ENCODE measurements at regions not wholly inside any gene's neighbourhood (a gene's known extent, or its start where the extent isn't known, plus 50 kb on each side); places are given as distances from the start of the nearest gene placed in this dataset.

- ATAC-seq = no peak
- Histone ChIP-seq H3K4me1 (ENCODE audit: low read depth) (no peaks in the 10 kb centered on the region), H3K36me3 (ENCODE audit: low read depth) (no peaks in the 10 kb centered on the region), H3K4me3 (no peak overlapping the region), H3K9me3 (no peaks in the 10 kb centered on the region)
- intact Hi-C loops (cut with DNase I, micrococcal nuclease) = no loop called here
- TF ChIP-seq, protein P1, sequence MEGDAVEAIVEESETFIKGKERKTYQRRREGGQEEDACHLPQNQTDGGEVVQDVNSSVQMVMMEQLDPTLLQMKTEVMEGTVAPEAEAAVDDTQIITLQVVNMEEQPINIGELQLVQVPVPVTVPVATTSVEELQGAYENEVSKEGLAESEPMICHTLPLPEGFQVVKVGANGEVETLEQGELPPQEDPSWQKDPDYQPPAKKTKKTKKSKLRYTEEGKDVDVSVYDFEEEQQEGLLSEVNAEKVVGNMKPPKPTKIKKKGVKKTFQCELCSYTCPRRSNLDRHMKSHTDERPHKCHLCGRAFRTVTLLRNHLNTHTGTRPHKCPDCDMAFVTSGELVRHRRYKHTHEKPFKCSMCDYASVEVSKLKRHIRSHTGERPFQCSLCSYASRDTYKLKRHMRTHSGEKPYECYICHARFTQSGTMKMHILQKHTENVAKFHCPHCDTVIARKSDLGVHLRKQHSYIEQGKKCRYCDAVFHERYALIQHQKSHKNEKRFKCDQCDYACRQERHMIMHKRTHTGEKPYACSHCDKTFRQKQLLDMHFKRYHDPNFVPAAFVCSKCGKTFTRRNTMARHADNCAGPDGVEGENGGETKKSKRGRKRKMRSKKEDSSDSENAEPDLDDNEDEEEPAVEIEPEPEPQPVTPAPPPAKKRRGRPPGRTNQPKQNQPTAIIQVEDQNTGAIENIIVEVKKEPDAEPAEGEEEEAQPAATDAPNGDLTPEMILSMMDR (IDR thresholded peaks at IDR 0.05) = no peak
- no peak for DNase-seq
These were observed 523.7 kb downstream of the NR2F1-AS1 start for GRCh38 chr5:93057311-93057710.

- H3K36me3 ChIP-seq (ENCODE audit: low read depth) = no peaks in the 10 kb centered on the region
- ATAC-seq (no peak), DNase-seq (no peak)
- H3K4me3 ChIP-seq = no peak overlapping the region
- TF ChIP-seq, protein P1 (IDR thresholded peaks at IDR 0.05) = no peak
- H3K4me1 ChIP-seq (ENCODE audit: low read depth) = no peaks in the 10 kb centered on the region
- intact Hi-C loops (cut with DNase I, micrococcal nuclease) = no loop called here
- no peaks in the 10 kb centered on the region for H3K9me3 ChIP-seq
These were observed 525.0 kb downstream of the NR2F1-AS1 start for GRCh38 chr5:93055971-93056370.

GRCh38 chr5:93055561-93055960 lies 525.5 kb downstream of the NR2F1-AS1 start:
- H3K4me1 ChIP-seq (ENCODE audit: low read depth) = no peaks in the 10 kb centered on the region
- TF ChIP-seq, protein P1 (IDR thresholded peaks at IDR 0.05) = no peak
- H3K4me3 ChIP-seq = no peak overlapping the region
- no peak for DNase-seq
- H3K36me3 ChIP-seq (ENCODE audit: low read depth) = no peaks in the 10 kb centered on the region
- H3K9me3 ChIP-seq = no peaks in the 10 kb centered on the region
- ATAC-seq = no peak
- intact Hi-C loops (cut with DNase I, micrococcal nuclease) = no loop called here

DNA sequence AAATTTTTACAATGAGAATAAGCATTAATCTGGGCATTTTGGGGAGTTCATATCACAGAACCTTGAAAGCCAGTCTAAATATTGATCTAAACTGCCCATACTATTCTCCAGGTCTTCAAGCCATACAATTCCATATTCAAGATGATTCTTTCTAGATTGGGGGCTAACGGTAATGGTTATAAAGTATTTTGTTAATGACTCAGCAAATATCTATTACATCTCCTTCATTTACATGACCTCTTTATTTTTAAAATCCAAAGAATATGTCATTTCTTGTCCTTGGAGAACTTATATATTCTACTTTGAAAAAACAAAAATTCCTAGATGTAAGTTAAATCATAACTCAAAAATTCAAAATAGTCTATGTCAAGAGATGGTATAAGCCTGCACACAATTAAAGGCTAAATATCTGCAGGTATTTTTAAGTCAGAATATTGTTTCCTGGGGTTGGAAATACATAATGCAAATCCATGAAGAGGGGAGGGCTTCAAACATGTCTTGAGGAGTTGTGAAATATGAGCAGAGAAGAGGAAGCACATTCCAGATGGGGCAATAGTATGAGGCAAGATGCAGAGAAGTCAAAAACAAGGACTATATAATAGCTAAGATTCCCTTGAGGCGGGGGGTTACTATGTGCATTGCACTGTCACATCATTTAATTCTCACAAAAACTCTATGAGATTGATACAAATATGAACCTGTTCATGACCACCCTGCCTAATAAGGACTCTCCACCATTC lies 526.4 kb downstream of the NR2F1-AS1 start:
- no peak for ATAC-seq
- H3K36me3 ChIP-seq (ENCODE audit: low read depth) = no peaks in the 10 kb centered on the region
- intact Hi-C loops (cut with DNase I, micrococcal nuclease) = no loop called here
- TF ChIP-seq, protein P1 (IDR thresholded peaks at IDR 0.05) = no peak
- no peaks in the 10 kb centered on the region for H3K9me3 ChIP-seq
- DNase-seq = no peak
- H3K4me1 ChIP-seq (ENCODE audit: low read depth) = no peaks in the 10 kb centered on the region
- H3K4me3 ChIP-seq = no peak overlapping the region

DNA sequence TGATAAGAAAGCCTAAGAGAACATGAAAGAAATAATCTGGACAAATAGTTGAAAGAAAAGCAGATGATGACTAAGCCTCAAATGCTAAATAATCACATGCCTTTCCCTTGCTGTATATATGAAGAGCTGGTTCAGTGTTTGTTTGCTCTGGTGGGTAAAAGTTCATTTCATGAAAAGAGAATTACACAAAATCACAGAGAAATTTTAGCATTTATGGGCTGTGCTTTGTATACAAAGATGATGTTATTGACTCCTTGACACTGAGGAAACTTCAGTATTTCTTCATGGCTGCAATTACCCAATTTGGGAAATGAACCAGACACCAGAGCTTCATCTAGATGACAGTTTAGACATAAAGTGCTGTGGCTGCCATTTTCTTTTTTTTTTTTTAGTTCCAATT lies 527.2 kb downstream of the NR2F1-AS1 start:
- DNase-seq = no peak
- no peaks in the 10 kb centered on the region for H3K4me1 ChIP-seq (ENCODE audit: low read depth)
- no peak for ATAC-seq
- no peak overlapping the region for H3K4me3 ChIP-seq
- H3K36me3 ChIP-seq (ENCODE audit: low read depth) = no peaks in the 10 kb centered on the region
- TF ChIP-seq, protein P1 (IDR thresholded peaks at IDR 0.05) = no peak
- no peaks in the 10 kb centered on the region for H3K9me3 ChIP-seq
- intact Hi-C loops (cut with DNase I, micrococcal nuclease) = no loop called here

- TF ChIP-seq, protein P1 (IDR thresholded peaks at IDR 0.05) = no peak
- intact Hi-C loops (cut with DNase I, micrococcal nuclease) = no loop called here
- Histone ChIP-seq H3K9me3 (no peaks in the 10 kb centered on the region), H3K4me1 (ENCODE audit: low read depth) (no peaks in the 10 kb centered on the region), H3K4me3 (no peak overlapping the region), H3K36me3 (ENCODE audit: low read depth) (no peaks in the 10 kb centered on the region)
- DNase-seq (no peak), ATAC-seq (no peak)
These were observed 532.2 kb downstream of the NR2F1-AS1 start for GRCh38 chr5:93048858-93049257.

Data from mucosa of descending colon (tissue), 3 donors.